HFF-Myc (cell line): ENCODE measurements at regions not wholly inside any gene's neighbourhood (a gene's known extent, or its start where the extent isn't known, plus 50 kb on each side); places are given as distances from the start of the nearest gene placed in this dataset.

Experiments used
- DNase-seq: peaks from one replicate; pipeline ENCODE4 v3.0.0-alpha.2; 2011; ENCODE audit warnings: low read depth; ENCODE audit errors: extremely low read depth
- H3K4me3 ChIP-seq: replicated peaks from 2 replicates; pipeline ENCODE4 v1.5.1; 2011; ENCODE audit warnings: low read depth, mild to moderate bottlenecking, control low read depth, low read length
- CTCF ChIP-seq: IDR thresholded peaks from 2 replicates; pipeline ENCODE4 v1.5.1; 2012; ENCODE audit warnings: mild to moderate bottlenecking, low read depth, low read length, control low read depth; ENCODE audit errors: missing control alignments

DNA sequence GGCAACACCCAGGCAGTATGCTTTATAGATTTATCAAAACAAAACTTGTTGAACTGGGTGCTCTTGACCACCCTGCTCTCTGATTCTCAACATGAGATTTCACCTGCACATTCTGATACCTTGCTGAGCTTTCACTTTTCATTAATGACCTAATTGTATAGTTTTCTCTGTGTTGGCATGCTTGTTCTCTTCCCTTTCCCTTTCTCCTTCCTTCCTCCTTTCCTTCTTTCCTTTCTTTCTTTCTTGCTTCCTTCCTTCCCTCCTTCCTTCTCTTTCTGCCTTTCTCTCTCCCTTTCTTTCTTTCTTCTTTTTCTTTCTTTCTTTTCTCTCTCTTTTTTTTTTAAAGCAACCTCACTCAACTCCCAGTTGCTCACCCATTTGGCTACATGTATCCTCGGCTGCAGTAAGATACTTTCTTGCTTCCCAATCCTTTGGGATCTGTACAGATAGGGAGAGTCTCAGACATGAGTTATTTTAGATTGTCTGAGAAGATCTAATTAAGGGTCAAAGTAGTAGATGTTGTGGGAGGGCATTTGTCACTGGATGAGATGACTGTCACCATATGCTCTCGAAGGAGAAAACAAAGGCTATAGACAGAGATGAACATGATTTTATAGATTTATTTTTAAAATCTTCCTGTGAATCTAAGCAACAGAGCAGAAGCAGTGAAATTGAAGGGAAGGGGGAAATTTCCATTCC is 458.0 kb downstream of the USP25 start:
- H3K4me3 ChIP-seq, result no peak overlapping the region
- TF ChIP-seq CTCF, result no peak
- no peak for DNase-seq

DNA sequence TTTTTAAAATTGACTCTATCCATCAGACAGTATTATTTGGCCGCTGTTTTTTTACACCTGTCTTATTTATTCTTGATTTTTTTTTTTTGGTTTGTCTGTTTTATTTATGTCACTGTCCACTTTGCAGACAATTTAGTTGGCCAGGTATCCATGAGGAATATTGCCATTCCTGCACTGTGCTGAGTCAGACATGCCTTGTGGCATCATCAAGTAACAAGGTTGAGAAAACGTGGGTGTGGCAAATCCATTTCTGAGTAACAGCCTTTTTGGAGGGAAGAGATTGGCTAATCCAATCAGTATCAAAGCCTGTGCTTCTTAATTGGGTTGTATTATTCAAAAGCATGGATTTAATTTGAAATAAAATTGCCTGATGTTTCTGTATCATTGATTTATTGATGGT is 463.1 kb downstream of the USP25 start:
- no peak for TF ChIP-seq CTCF
- DNase-seq, result no peak
- H3K4me3 ChIP-seq, result no peak overlapping the region

DNA sequence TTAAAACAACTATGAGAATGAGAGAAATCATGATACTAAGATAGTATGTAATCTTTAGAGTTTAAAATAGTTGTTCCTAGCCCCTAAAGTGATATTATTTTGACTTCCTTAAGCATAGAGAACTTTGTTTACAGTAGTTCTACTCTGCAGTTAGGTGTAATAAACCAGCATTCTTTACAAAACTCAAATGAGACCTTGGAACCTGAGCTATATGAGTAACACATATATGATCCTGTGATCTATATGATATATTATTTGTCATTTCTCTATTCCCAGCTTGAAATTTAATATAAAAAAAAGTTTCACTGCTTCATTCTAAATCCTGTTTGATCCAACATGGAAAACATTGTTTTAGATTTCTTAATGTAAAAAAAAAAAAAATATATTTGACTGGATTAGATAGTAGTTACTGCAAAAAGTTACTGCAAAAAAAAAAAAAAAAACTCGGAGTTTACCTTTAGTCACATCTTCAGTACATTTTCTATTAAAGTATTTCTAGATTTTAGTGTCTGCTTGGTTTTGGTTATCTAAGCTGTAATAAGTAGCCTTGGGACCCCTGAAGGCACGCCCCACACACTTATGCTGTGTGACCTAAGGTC is 463.8 kb downstream of the USP25 start:
- peak overlapping the region; percentile 59 for H3K4me3 ChIP-seq
- DNase-seq, result no peak

DNA sequence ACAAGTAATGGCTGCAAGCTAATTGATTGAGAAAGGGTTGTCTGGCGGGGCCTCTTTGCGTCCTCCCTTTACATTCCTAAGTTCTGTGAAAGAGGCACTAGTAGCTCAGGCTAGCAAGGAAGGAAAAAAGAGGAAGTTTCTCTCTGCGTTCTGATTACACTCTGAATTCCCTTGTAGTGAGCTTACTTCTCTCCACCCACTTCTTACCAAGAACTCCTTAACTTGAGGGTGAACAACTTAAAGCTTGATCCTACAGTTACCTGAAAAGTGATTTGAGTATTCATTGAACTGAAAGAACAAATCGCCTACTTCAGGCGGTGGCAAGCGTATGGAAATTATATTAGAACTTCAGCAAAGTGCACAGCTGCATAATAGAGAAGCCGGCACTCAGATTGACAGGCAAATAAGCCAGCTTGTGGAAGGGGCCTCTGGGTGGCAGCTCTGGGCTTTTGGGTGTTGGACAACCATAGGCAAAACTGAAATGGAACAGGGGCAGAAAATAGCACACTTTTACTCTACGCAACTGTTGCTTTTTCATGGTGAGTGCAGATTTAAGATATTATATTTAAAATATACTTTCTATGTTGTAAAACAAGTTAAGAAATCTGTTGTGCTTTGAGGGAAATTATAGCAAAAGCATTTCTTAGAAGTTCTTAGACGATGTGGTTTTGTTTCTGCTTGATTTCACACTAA is 464.5 kb downstream of the USP25 start:
- peak; percentile 71 for DNase-seq
- peak; percentile 25 for TF ChIP-seq CTCF
- H3K4me3 ChIP-seq, result peak overlapping the region; percentile 59

More for the DNA sequence above, 463.8 kb downstream of the USP25 start:
- TF ChIP-seq CTCF, result no peak

DNA sequence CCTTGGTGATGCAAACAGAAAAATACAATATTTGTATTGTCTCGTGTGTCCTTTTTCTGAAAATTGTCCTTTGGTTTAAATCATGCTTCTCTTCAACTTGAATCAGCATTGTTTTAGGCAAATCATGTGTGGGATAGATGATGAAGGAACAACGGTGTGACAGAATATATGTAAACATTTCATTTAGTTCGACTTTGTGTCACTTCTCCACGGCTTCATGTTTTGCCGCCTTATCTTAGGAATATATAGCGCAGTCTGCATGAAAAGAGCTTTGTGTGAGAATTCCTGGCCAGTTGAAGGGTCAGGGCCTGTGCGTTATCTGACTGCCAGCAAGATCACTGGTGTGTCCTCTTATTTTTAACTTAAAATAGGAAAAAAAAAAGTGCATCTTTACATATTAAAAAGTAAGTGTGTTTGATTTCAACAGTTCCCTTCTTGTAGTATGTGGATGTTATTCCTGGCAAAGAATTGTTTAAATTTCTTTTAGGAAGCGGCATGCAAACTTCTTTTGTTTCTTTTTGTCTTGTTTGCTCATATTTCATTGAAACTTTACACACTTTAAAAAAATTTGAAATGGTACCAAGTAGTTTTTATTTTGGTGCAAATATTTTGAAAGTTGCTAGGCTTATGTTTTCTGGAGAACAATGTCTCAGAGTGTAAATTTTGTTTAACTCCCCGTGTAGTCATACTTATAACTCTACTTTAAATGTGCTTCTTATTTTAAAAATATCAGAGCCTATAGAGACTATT is 465.2 kb downstream of the USP25 start:
- peak overlapping the region; percentile 59 for H3K4me3 ChIP-seq
- TF ChIP-seq CTCF, result no peak
- DNase-seq, result no peak

GRCh38 chr21:16195538-16195910 is 465.7 kb downstream of the USP25 start:
- DNase-seq, result no peak
- no peak for TF ChIP-seq CTCF
- peak overlapping the region; percentile 59 for H3K4me3 ChIP-seq
